Progenitor cell of endocrine pancreas (in vitro differentiated cells): ENCODE measurements at regions not wholly inside any gene's neighbourhood (a gene's known extent, or its start where the extent isn't known, plus 50 kb on each side); places are given as distances from the start of the nearest gene placed in this dataset.

Experiments
- DNase-seq: peaks from one replicate; pipeline ENCODE4 v3.0.0; 2021; ENCODE audit warnings: low spot score; ENCODE audit not compliant: unreplicated experiment
- H3K27ac Mint-ChIP-seq: 2 replicates; pipeline ENCODE4 v1.8.0; 2021; ENCODE audit warnings: mild to moderate bottlenecking, moderate library complexity, mixed read lengths
- H3K27me3 Mint-ChIP-seq: 2 replicates; pipeline ENCODE4 v1.8.0; 2021; ENCODE audit warnings: mixed read lengths
- H3K36me3 Mint-ChIP-seq: 2 replicates; pipeline ENCODE4 v1.8.0; 2022; ENCODE audit warnings: mixed read lengths; ENCODE audit not compliant: insufficient read depth
- H3K4me1 Mint-ChIP-seq: 2 replicates; pipeline ENCODE4 v1.8.0; 2021; ENCODE audit warnings: low read depth, mixed read lengths
- H3K4me3 Mint-ChIP-seq: 2 replicates; pipeline ENCODE4 v1.8.0; 2021; ENCODE audit warnings: low read depth, mild to moderate bottlenecking, moderate library complexity, mixed read lengths
- H3K9me3 Mint-ChIP-seq: 2 replicates; pipeline ENCODE4 v1.8.0; 2021; ENCODE audit warnings: low read depth, mixed read lengths
- TF ChIP-seq, protein P1 (sequence below): fragments of 200-600 bp; sonication (generic); IDR thresholded peaks from one replicate; pipeline ENCODE4 v1.5.0; 2021; ENCODE audit warnings: antibody characterized with exemption, mild to moderate bottlenecking; ENCODE audit not compliant: unreplicated experiment

- Mint-ChIP-seq H3K36me3 (peaks cover 5% of the 10 kb centered on the region), H3K27ac (no peak overlapping the region), H3K9me3 (peaks cover 7% of the 10 kb centered on the region), H3K4me3 (no peak overlapping the region), H3K4me1 (peaks cover 3% of the 10 kb centered on the region), H3K27me3 (no peaks in the 10 kb centered on the region)
- DNase-seq = no peak
- TF ChIP-seq, protein P1, sequence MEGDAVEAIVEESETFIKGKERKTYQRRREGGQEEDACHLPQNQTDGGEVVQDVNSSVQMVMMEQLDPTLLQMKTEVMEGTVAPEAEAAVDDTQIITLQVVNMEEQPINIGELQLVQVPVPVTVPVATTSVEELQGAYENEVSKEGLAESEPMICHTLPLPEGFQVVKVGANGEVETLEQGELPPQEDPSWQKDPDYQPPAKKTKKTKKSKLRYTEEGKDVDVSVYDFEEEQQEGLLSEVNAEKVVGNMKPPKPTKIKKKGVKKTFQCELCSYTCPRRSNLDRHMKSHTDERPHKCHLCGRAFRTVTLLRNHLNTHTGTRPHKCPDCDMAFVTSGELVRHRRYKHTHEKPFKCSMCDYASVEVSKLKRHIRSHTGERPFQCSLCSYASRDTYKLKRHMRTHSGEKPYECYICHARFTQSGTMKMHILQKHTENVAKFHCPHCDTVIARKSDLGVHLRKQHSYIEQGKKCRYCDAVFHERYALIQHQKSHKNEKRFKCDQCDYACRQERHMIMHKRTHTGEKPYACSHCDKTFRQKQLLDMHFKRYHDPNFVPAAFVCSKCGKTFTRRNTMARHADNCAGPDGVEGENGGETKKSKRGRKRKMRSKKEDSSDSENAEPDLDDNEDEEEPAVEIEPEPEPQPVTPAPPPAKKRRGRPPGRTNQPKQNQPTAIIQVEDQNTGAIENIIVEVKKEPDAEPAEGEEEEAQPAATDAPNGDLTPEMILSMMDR = no peak
These were observed 111.4 kb downstream of the C9orf50 start for GRCh38 chr9:129509533-129509928.

DNA sequence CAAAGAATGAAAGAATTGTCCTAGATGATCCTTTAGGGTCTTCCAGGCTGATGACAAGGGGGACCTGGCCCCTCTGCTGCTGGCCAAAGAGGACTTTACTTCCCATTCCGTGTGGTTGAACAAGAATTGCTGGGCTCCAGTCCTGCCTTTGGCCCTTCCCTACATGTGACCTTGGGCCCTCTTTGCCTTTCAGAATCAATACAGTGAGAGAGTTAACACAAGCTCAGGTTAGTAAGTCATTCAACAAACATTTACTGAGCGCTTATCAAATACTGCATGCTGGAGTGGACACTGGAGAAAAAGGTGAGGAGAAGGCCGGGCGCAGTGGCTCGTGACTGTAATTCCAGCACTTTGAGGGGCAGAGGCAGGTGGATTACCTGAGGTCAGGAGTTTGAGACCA, 113.1 kb downstream of the C9orf50 start:
- TF ChIP-seq, protein P1 = no peak
- DNase-seq = no peak
- Mint-ChIP-seq H3K27me3 (no peaks in the 10 kb centered on the region), H3K4me3 (no peak overlapping the region), H3K27ac (no peak overlapping the region), H3K4me1 (peaks cover 3% of the 10 kb centered on the region), H3K36me3 (no peaks in the 10 kb centered on the region), H3K9me3 (no peaks in the 10 kb centered on the region)

DNA sequence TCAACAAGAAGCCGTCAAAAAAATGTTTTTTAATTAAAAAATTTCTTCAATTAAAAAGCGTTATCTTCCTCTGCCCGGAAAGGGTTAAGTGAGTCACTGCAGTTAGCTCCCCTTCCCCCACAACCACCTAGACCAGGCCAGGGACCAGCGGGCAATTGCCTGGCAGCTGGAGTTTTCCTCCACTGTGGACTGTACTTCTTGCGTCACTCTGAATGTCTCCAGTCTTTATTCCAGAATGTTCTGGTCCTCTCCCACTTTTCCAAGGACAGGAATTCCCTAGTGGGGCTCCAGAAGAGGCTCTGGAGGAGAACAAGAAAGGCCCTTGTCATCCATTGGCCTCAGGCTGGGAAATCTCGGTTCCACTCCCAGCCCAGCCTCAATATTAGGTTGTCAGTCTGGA, 114.0 kb downstream of the C9orf50 start:
- no peaks in the 10 kb centered on the region for H3K27me3 Mint-ChIP-seq
- DNase-seq = no peak
- H3K36me3 Mint-ChIP-seq = no peaks in the 10 kb centered on the region
- H3K9me3 Mint-ChIP-seq = no peaks in the 10 kb centered on the region
- H3K4me3 Mint-ChIP-seq = no peak overlapping the region
- peaks cover 3% of the 10 kb centered on the region for H3K4me1 Mint-ChIP-seq
- TF ChIP-seq, protein P1 = no peak
- no peak overlapping the region for H3K27ac Mint-ChIP-seq

GRCh38 chr9:129506041-129506440, 114.9 kb downstream of the C9orf50 start:
- Mint-ChIP-seq H3K27me3 (no peaks in the 10 kb centered on the region), H3K36me3 (no peaks in the 10 kb centered on the region), H3K27ac (peak overlapping the region; percentile 64), H3K4me1 (peaks cover 3% of the 10 kb centered on the region), H3K9me3 (no peaks in the 10 kb centered on the region), H3K4me3 (no peak overlapping the region)
- TF ChIP-seq, protein P1 = no peak
- DNase-seq = no peak

GRCh38 chr9:129505270-129505902, 115.5 kb downstream of the C9orf50 start:
- no peak for DNase-seq
- Mint-ChIP-seq H3K27me3 (no peaks in the 10 kb centered on the region), H3K4me1 (peaks cover 7% of the 10 kb centered on the region), H3K27ac (peak overlapping the region; percentile 64), H3K9me3 (no peaks in the 10 kb centered on the region), H3K4me3 (no peak overlapping the region), H3K36me3 (no peaks in the 10 kb centered on the region)
- TF ChIP-seq, protein P1 = no peak
